Activated CD4-positive, alpha-beta T cell treated with anti-CD3 and anti-CD28 coated beads for 36 hours (primary cell): ENCODE measurements at regions not wholly inside any gene's neighbourhood (a gene's known extent, or its start where the extent isn't known, plus 50 kb on each side); places are given as distances from the start of the nearest gene placed in this dataset.

Experiments used
- ATAC-seq: fragments of 200-7000 bp; cut with Tn5 transposase; one replicate; pipeline ENCODE4 v1.10.0; 2021; ENCODE audit warnings: mild to moderate bottlenecking, moderate library complexity
- CTCF ChIA-PET: fragments of 350-600 bp; sonication (Branson Sonifier 250); formaldehyde crosslinking; loops from one replicate; lab custom pipeline; 2021; ENCODE audit warnings: antibody characterized with exemption; lab: Charles Lee
- POLR2A ChIA-PET: fragments of 350-600 bp; sonication (Branson Sonifier 250); formaldehyde crosslinking; loops from one replicate; lab custom pipeline; 2021; ENCODE audit warnings: antibody characterized with exemption, inconsistent platforms; lab: Charles Lee
- DNase-seq: peaks from one replicate; pipeline ENCODE4 v3.0.0-alpha.2; 2020
- H3K27ac Mint-ChIP-seq: one replicate; pipeline ENCODE4 v1.8.0; 2021; ENCODE audit warnings: mixed read lengths
- H3K27me3 Mint-ChIP-seq: one replicate; pipeline ENCODE4 v1.8.0; 2021; ENCODE audit warnings: mixed read lengths
- H3K36me3 Mint-ChIP-seq: one replicate; pipeline ENCODE4 v1.8.0; 2021; ENCODE audit warnings: low read depth, mixed read lengths
- H3K4me1 Mint-ChIP-seq: one replicate; pipeline ENCODE4 v1.8.0; 2021; ENCODE audit warnings: mixed read lengths
- H3K4me3 Mint-ChIP-seq: one replicate; pipeline ENCODE4 v1.8.0; 2021; ENCODE audit warnings: mild to moderate bottlenecking, moderate library complexity, mixed read lengths
- H3K9me3 Mint-ChIP-seq: one replicate; pipeline ENCODE4 v1.8.0; 2021; ENCODE audit warnings: low read depth, mixed read lengths
- intact Hi-C, 2 experiments: fragments of 100-400 bp; cut with DNase I in 1 of 2; cut with micrococcal nuclease in 1 of 2; formaldehyde crosslinking; loops; one replicate each; pipeline versions ENCODE4 v1.14.2 to v1.15.1; 2022 to 2024; cut with DNase I, micrococcal nuclease

DNA sequence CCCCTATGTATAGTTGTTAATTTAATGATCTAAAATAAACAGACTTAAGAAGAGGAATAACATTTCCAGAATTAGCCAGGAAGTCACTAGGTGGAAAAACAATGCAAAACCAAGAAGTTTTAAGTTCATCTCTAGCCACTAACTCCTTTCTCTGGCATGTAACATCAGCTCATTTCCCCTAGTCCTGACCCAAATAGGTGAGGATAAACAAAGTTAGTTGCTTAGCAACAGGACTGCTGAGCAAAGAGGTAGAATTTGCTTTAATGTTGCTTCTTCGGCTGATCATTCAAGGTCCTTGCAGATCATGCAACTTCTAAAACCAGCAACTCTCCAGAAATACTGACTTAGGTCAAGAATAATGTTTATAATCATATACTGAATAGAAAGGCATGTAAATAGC lies 675.8 kb downstream of the CETN3 start:
- no peak for ATAC-seq
- CTCF ChIA-PET: no interaction called here
- no peak overlapping the region for H3K4me3 Mint-ChIP-seq

DNA sequence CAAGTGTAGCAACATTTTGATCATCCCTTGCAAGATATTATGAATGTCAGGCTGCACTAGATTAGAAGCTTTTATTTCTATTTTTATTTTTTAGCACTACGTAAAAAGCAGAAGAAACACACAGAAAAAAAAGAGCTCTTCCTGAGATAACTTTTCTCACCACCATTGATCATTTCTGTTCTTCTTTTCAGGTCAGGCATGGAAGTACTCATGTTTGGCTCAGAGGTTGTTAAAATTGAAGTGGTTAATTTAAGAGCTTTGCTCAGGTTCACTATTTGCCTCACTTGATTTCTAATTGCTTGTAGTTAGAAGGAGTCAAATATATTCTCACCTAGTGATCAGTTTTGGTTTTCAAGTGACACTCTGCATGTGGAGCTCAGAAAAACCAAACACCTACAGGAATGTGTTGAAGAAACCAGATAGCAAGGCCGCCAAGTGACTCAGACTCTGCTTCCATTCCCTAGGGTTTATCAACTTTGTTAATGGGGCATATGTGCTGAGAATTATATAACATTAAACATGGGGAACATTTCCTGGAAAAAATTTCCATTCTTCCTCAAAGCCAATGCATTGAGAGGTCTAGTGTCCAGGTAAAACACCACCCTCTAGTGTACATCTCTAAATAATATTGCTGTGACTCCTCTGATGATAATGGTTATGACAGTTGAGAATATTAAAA lies 679.8 kb downstream of the CETN3 start:
- peaks cover 2% of the 10 kb centered on the region for H3K9me3 Mint-ChIP-seq
- CTCF ChIA-PET: interaction anchor here (0.7 kb wide), 1 partner anchor 95 kb away, joined by 3 read pairs; no protein-coding TSS in a partner anchor
- POLR2A ChIA-PET: no interaction called here
- DNase-seq (no peak), ATAC-seq (no peak)
- no peak overlapping the region for H3K4me3 Mint-ChIP-seq
- no peaks in the 10 kb centered on the region for H3K4me1 Mint-ChIP-seq
- intact Hi-C loops: no loop called here
- H3K27ac Mint-ChIP-seq: no peak overlapping the region
- no peaks in the 10 kb centered on the region for H3K27me3 Mint-ChIP-seq
- H3K36me3 Mint-ChIP-seq: no peaks in the 10 kb centered on the region

More for the DNA sequence above, 675.8 kb downstream of the CETN3 start:
- DNase-seq: no peak
- Mint-ChIP-seq H3K4me1 (no peaks in the 10 kb centered on the region), H3K27me3 (no peaks in the 10 kb centered on the region), H3K27ac (no peak overlapping the region), H3K36me3 (no peaks in the 10 kb centered on the region), H3K9me3 (no peaks in the 10 kb centered on the region)
- intact Hi-C loops: no loop called here
- POLR2A ChIA-PET: no interaction called here

DNA sequence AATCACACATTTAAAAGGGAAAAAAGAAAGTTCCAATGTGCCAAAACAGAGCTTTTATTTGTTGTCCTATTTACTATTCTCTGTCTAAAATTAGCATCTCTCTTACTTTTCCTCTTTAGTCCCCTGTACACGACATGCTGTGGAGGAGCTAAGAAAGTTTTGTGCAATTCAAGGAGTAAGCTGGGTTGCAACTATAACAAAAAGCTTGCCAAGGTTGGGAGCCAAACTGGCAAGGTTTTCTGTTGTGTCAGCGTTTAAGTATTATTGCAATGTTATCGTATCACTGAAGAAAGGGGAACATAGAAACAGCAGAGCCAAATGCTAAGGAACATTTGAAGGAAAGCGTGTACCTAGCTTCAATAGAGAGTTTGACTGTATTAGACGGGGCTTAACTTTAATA lies 680.8 kb downstream of the CETN3 start:
- intact Hi-C loops: no loop called here
- Mint-ChIP-seq H3K36me3 (no peaks in the 10 kb centered on the region), H3K27me3 (no peaks in the 10 kb centered on the region), H3K4me1 (no peaks in the 10 kb centered on the region), H3K4me3 (no peak overlapping the region), H3K27ac (no peak overlapping the region), H3K9me3 (peaks cover 2% of the 10 kb centered on the region)
- POLR2A ChIA-PET: no interaction called here
- CTCF ChIA-PET: interaction anchor here (0.7 kb wide), 1 partner anchor 94 kb away, joined by 3 read pairs; no protein-coding TSS in a partner anchor
- no peak for ATAC-seq
- no peak for DNase-seq

DNA sequence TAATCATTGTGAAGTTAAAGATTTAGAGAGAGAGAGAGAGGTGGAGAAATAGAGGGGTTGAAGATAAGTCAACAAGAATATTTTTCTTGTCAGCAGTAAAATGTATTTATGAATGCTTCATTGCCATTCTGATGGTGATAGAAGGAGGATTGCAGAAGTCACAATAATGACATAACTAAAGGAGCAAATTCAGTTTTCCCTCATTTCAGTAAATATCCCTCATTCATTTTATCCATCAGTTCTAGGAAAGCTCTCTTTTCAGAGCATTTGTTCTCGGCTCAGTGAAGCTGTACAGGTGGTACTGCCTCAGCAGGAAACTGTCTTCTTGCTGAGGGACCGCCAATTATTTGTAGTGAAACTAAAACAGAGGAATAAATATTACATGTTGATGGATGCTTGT lies 681.4 kb downstream of the CETN3 start:
- DNase-seq (no peak), ATAC-seq (no peak)
- CTCF ChIA-PET: no interaction called here
- H3K9me3 Mint-ChIP-seq: peaks cover 2% of the 10 kb centered on the region
- no peaks in the 10 kb centered on the region for H3K36me3 Mint-ChIP-seq
- intact Hi-C loops: no loop called here
- no peak overlapping the region for H3K4me3 Mint-ChIP-seq
- no peaks in the 10 kb centered on the region for H3K27me3 Mint-ChIP-seq
- no peaks in the 10 kb centered on the region for H3K4me1 Mint-ChIP-seq
- H3K27ac Mint-ChIP-seq: no peak overlapping the region
- POLR2A ChIA-PET: no interaction called here

GRCh38 chr5:89724379-89725095 lies 685.0 kb downstream of the CETN3 start:
- Mint-ChIP-seq H3K27me3 (no peaks in the 10 kb centered on the region), H3K4me3 (no peak overlapping the region), H3K9me3 (peaks cover 4% of the 10 kb centered on the region), H3K27ac (no peak overlapping the region), H3K4me1 (no peaks in the 10 kb centered on the region), H3K36me3 (no peaks in the 10 kb centered on the region)
- CTCF ChIA-PET: no interaction called here
- POLR2A ChIA-PET: no interaction called here
- intact Hi-C loops: no loop called here
- DNase-seq: no peak
- no peak for ATAC-seq

- H3K36me3 Mint-ChIP-seq: no peaks in the 10 kb centered on the region
- no peak overlapping the region for H3K4me3 Mint-ChIP-seq
- H3K27me3 Mint-ChIP-seq: no peaks in the 10 kb centered on the region
- intact Hi-C loops: no loop called here
- DNase-seq: no peak
- H3K4me1 Mint-ChIP-seq: no peaks in the 10 kb centered on the region
- CTCF ChIA-PET: no interaction called here
- no peak overlapping the region for H3K27ac Mint-ChIP-seq
- H3K9me3 Mint-ChIP-seq: peaks cover 4% of the 10 kb centered on the region
- POLR2A ChIA-PET: no interaction called here
- no peak for ATAC-seq
These were observed 685.6 kb downstream of the CETN3 start for GRCh38 chr5:89723907-89724306.

GRCh38 chr5:89722538-89722937 lies 687.0 kb downstream of the CETN3 start:
- ChIA-PET POLR2A (no interaction called here), CTCF (interaction anchor here (0.6 kb wide), 1 partner anchor 10 kb away, joined by 3 read pairs; no protein-coding TSS in a partner anchor)
- Mint-ChIP-seq H3K9me3 (peaks cover 4% of the 10 kb centered on the region), H3K4me1 (no peaks in the 10 kb centered on the region), H3K36me3 (no peaks in the 10 kb centered on the region), H3K27ac (no peak overlapping the region), H3K4me3 (no peak overlapping the region), H3K27me3 (no peaks in the 10 kb centered on the region)
- intact Hi-C loops: no loop called here
- ATAC-seq (no peak), DNase-seq (no peak)

DNA sequence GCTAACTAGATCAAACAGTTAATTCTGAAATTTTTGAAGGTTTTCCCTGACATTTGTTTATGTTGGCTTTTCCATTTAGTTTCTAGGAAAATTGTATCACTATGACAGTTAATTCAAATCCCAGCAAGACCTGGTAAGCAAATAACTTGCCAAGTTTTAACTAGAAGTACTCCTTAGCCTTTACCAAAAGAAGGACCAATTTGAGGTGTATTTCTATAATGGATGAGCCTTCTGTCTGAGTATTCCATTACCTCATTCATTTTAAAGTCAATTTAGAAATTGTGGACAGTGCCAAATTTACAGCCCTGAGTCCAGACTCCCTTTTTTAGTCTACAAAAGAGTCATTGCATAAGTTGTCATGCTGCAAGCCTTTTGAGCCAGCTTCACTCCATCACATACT lies 687.6 kb downstream of the CETN3 start:
- no peaks in the 10 kb centered on the region for H3K36me3 Mint-ChIP-seq
- POLR2A ChIA-PET: interaction anchor here (0.7 kb wide), 1 partner anchor 639 kb away, joined by 3 read pairs; no protein-coding TSS in a partner anchor

DNA sequence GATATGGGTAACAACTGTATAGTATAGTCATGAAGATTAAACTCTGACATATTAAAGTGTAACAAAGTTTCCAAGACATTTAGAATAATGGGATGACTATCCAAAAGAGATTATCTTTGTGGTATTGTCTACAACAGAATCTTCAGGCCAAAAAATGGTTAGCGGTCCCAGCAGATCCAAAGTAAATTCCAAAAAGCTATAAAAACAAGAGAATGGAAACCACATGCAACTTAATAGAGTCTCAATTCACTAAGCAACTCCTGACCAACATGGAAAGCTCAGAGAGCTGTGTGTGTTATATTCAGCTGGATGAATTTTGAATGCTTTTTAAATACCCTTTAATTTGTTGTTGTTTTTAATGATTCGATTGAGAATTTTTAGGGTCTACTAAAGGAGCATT lies 688.2 kb downstream of the CETN3 start:
- H3K9me3 Mint-ChIP-seq: peaks cover 2% of the 10 kb centered on the region
- ATAC-seq (no peak), DNase-seq (no peak)
- POLR2A ChIA-PET: interaction anchor here (0.7 kb wide), 1 partner anchor 639 kb away, joined by 3 read pairs; no protein-coding TSS in a partner anchor
- intact Hi-C loops: no loop called here
- no peaks in the 10 kb centered on the region for H3K27me3 Mint-ChIP-seq
- no peak overlapping the region for H3K27ac Mint-ChIP-seq
- H3K4me3 Mint-ChIP-seq: no peak overlapping the region
- H3K36me3 Mint-ChIP-seq: no peaks in the 10 kb centered on the region
- no peaks in the 10 kb centered on the region for H3K4me1 Mint-ChIP-seq
- CTCF ChIA-PET: no interaction called here

More for the DNA sequence above, 687.6 kb downstream of the CETN3 start:
- CTCF ChIA-PET: no interaction called here
- no peaks in the 10 kb centered on the region for H3K27me3 Mint-ChIP-seq
- no peak overlapping the region for H3K4me3 Mint-ChIP-seq
- H3K27ac Mint-ChIP-seq: no peak overlapping the region
- DNase-seq (no peak), ATAC-seq (no peak)
- intact Hi-C loops: no loop called here
- peaks cover 4% of the 10 kb centered on the region for H3K9me3 Mint-ChIP-seq
- no peaks in the 10 kb centered on the region for H3K4me1 Mint-ChIP-seq

- DNase-seq (no peak), ATAC-seq (no peak)
- Mint-ChIP-seq H3K36me3 (no peaks in the 10 kb centered on the region), H3K4me1 (no peaks in the 10 kb centered on the region), H3K9me3 (no peaks in the 10 kb centered on the region), H3K4me3 (no peak overlapping the region), H3K27ac (no peak overlapping the region), H3K27me3 (no peaks in the 10 kb centered on the region)
- POLR2A ChIA-PET: no interaction called here
- intact Hi-C loops: no loop called here
- CTCF ChIA-PET: interaction anchor here (0.8 kb wide), 1 partner anchor 8 kb away, joined by 3 read pairs; no protein-coding TSS in a partner anchor
These were observed 697.3 kb downstream of the CETN3 start for GRCh38 chr5:89712134-89712700.

- intact Hi-C loops: no loop called here
- POLR2A ChIA-PET: no interaction called here
- DNase-seq (no peak), ATAC-seq (no peak)
- Mint-ChIP-seq H3K9me3 (no peaks in the 10 kb centered on the region), H3K4me1 (no peaks in the 10 kb centered on the region), H3K36me3 (no peaks in the 10 kb centered on the region), H3K27ac (no peak overlapping the region), H3K4me3 (no peak overlapping the region), H3K27me3 (no peaks in the 10 kb centered on the region)
- CTCF ChIA-PET: no interaction called here
These were observed 698.0 kb downstream of the CETN3 start for GRCh38 chr5:89711526-89711925.

DNA sequence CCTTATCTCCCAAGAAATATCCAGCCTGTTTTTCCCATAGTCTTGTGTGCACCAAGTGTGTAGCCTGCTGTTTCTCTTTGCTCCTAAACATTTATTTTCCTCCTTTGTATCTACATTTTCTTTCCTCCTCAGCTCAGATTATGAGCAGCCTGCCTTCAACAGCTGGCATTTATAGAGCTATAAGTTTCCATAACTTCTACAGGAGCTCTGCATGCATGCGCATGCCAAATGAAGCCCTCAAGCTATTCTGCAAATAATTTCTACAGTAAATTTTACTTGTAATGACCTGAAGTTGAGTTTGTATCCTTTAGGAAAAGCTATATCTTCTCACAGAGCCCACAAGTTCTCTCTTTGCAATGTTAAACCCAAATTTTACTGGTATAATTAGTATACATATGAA lies 699.5 kb downstream of the CETN3 start:
- Mint-ChIP-seq H3K4me3 (no peak overlapping the region), H3K27ac (no peak overlapping the region), H3K27me3 (no peaks in the 10 kb centered on the region), H3K36me3 (no peaks in the 10 kb centered on the region), H3K4me1 (no peaks in the 10 kb centered on the region), H3K9me3 (no peaks in the 10 kb centered on the region)
- intact Hi-C loops: no loop called here
- no peak for DNase-seq
- ChIA-PET CTCF (no interaction called here), POLR2A (no interaction called here)
- no peak for ATAC-seq
